SK-N-SH treated with all-trans-retinoic acid at 6 μM for 48 hours (cell line): ENCODE measurements at regions not wholly inside any gene's neighbourhood (a gene's known extent, or its start where the extent isn't known, plus 50 kb on each side); places are given as distances from the start of the nearest gene placed in this dataset.

Source experiments
- ATAC-seq: fragments of 200-7000 bp; cut with Tn5 transposase; 3 replicates; pipeline ENCODE4 v1.9.1; 2020; ENCODE audit warnings: mild to moderate bottlenecking, moderate library complexity
- ARNTL ChIP-seq: fragments of 450-650 bp; formaldehyde crosslinking; IDR thresholded peaks from 2 replicates; pipeline ENCODE4 v1.5.0; 2020; ENCODE audit warnings: low read depth, mild to moderate bottlenecking, moderate library complexity, borderline replicate concordance
- BACH2 ChIP-seq: fragments of 250-450 bp; sonication (Bioruptor Pico); IDR thresholded peaks from 2 replicates; pipeline ENCODE4 v1.9.0; 2021; ENCODE audit warnings: mild to moderate bottlenecking, borderline replicate concordance
- CSDC2 ChIP-seq: fragments of 250-450 bp; sonication (Bioruptor Pico); IDR thresholded peaks from 2 replicates; pipeline ENCODE4 v1.5.0; 2020; ENCODE audit warnings: mild to moderate bottlenecking, moderate library complexity
- ESRRG ChIP-seq: fragments of 250-450 bp; sonication (Bioruptor Pico); IDR thresholded peaks from 2 replicates; pipeline ENCODE4 v1.6.1; 2021; ENCODE audit warnings: mild to moderate bottlenecking
- GLIS3 ChIP-seq: fragments of 250-450 bp; sonication (Bioruptor Pico); IDR thresholded peaks from 2 replicates; pipeline ENCODE4 v1.5.0; 2020; ENCODE audit warnings: mild to moderate bottlenecking, moderate library complexity
- ISL1 ChIP-seq: fragments of 250-450 bp; sonication (Bioruptor Pico); IDR thresholded peaks from 2 replicates; pipeline ENCODE4 v2.1.2; 2022; ENCODE audit warnings: mild to moderate bottlenecking, moderate library complexity
- OSR1 ChIP-seq: fragments of 250-450 bp; sonication (Bioruptor Pico); IDR thresholded peaks from 2 replicates; pipeline ENCODE4 v1.8.0; 2022; ENCODE audit warnings: moderate library complexity, mild to moderate bottlenecking, inconsistent platforms
- PATZ1 ChIP-seq: fragments of 250-450 bp; sonication (Bioruptor Pico); IDR thresholded peaks from 2 replicates; pipeline ENCODE4 v1.8.0; 2020; ENCODE audit warnings: mild to moderate bottlenecking, moderate library complexity, borderline replicate concordance
- PPARA ChIP-seq: fragments of 250-450 bp; sonication (Bioruptor Pico); IDR thresholded peaks from 2 replicates; pipeline ENCODE4 v1.5.0; 2020; ENCODE audit warnings: mild to moderate bottlenecking, borderline replicate concordance
- SNAI2 ChIP-seq: fragments of 250-450 bp; sonication (Bioruptor Pico); IDR thresholded peaks from 2 replicates; pipeline ENCODE4 v1.5.0; 2020; ENCODE audit warnings: mild to moderate bottlenecking, moderate library complexity
- TCF4 ChIP-seq: fragments of 250-450 bp; sonication (Bioruptor Pico); IDR thresholded peaks from 2 replicates; pipeline ENCODE4 v1.8.0; 2021; ENCODE audit warnings: mild to moderate bottlenecking, moderate library complexity, borderline replicate concordance
- TOX ChIP-seq: fragments of 250-450 bp; sonication (Bioruptor Pico); IDR thresholded peaks from 2 replicates; pipeline ENCODE4 v1.8.0; 2021; ENCODE audit warnings: mild to moderate bottlenecking, moderate library complexity, borderline replicate concordance
- ZC3H10 ChIP-seq: fragments of 250-450 bp; sonication (Bioruptor Pico); IDR thresholded peaks from 2 replicates; pipeline ENCODE4 v1.5.1; 2021; ENCODE audit warnings: mild to moderate bottlenecking, moderate library complexity
- ZFP3 ChIP-seq: fragments of 250-450 bp; sonication (Bioruptor Pico); IDR thresholded peaks from 2 replicates; pipeline ENCODE4 v1.5.0; 2020; ENCODE audit warnings: mild to moderate bottlenecking, moderate library complexity
- ZFP30 ChIP-seq: fragments of 450-650 bp; formaldehyde crosslinking; IDR thresholded peaks from 2 replicates; pipeline ENCODE4 v1.5.0; 2022; ENCODE audit warnings: mild to moderate bottlenecking, moderate library complexity
- ZNF565 ChIP-seq: fragments of 450-650 bp; formaldehyde crosslinking; conservative IDR thresholded peaks from 2 replicates; pipeline ENCODE4 v1.5.0; 2020; ENCODE audit warnings: low read depth, mild to moderate bottlenecking, moderate library complexity
- ZNF70 ChIP-seq: fragments of 450-650 bp; formaldehyde crosslinking; IDR thresholded peaks from 2 replicates; pipeline ENCODE4 v1.5.0; 2020; ENCODE audit warnings: mild to moderate bottlenecking, moderate library complexity
- ZNF8 ChIP-seq: fragments of 450-650 bp; formaldehyde crosslinking; IDR thresholded peaks from 2 replicates; pipeline ENCODE4 v1.5.0; 2020; ENCODE audit warnings: mild to moderate bottlenecking, moderate library complexity
- TF ChIP-seq, protein P1 (sequence below): fragments of 250-450 bp; sonication (Bioruptor Pico); IDR thresholded peaks from 2 replicates; pipeline ENCODE4 v1.8.0; 2021; ENCODE audit warnings: low read depth, mild to moderate bottlenecking, moderate library complexity, borderline replicate concordance
- TF ChIP-seq, protein P2 (sequence below): fragments of 250-450 bp; sonication (Bioruptor Pico); IDR thresholded peaks from 2 replicates; pipeline ENCODE4 v1.5.1; 2021; ENCODE audit warnings: mild to moderate bottlenecking, moderate library complexity
- TF ChIP-seq, protein P3 (sequence below): fragments of 250-450 bp; sonication (Bioruptor Pico); IDR thresholded peaks from 2 replicates; pipeline ENCODE4 v1.5.0; 2020; ENCODE audit warnings: mild to moderate bottlenecking, moderate library complexity

DNA sequence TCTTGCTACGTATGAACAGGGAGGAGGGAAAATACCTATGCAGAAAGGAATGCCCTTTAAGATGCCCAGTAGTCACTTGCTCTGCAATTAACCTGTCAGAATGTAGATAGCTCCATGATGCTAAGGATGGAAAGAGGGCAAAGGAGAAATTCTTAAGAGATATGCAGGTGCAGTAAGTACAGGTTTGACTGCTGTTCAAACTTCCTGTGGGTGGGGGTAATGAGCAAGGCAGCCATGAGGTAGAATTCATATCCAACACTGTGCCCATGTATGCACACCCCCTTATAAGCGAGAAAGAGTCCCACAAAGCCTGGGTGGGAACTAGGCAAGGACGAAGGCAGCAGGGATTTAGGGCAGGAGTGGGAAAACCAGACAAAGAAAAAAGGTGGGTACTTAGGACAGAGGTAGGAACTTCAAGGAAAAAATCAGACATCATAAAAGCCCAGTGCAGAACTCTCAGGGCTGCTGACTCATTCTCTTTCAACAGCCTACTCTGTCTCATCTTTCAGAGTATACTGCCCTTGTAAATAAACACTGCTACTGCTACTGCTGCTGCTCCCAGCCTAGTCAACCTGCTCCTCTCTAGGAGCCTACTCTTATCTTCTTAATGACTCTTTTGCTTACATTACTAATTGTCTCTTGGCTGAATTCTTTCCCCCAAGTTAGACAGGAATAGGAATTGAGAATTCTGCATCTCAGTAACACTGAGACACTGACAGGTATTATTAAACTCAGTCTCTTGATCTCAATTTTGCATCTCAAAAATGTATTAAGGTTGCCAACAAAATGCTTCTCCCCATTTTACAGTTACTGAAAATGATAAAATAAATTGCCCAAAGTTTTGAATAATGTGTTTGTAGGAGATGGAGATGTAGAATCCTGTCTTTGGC lies 189.0 kb downstream of the PTH2R start:
- ATAC-seq = no peak
- TF ChIP-seq OSR1 (CRISPR knock-in tag) (no peak), ZNF565 (no peak), ZNF8 (no peak), SNAI2 (CRISPR knock-in tag) (no peak), ZC3H10 (no peak), PATZ1 (no peak), BACH2 (CRISPR knock-in tag) (no peak), TOX (no peak), ESRRG (CRISPR knock-in tag) (no peak), CSDC2 (no peak), ZNF70 (CRISPR knock-in tag) (no peak), ZFP30 (CRISPR knock-in tag) (no peak), ISL1 (CRISPR knock-in tag) (no peak), PPARA (CRISPR knock-in tag) (no peak), GLIS3 (no peak), ZFP3 (CRISPR knock-in tag) (no peak)
- TF ChIP-seq, protein P1, sequence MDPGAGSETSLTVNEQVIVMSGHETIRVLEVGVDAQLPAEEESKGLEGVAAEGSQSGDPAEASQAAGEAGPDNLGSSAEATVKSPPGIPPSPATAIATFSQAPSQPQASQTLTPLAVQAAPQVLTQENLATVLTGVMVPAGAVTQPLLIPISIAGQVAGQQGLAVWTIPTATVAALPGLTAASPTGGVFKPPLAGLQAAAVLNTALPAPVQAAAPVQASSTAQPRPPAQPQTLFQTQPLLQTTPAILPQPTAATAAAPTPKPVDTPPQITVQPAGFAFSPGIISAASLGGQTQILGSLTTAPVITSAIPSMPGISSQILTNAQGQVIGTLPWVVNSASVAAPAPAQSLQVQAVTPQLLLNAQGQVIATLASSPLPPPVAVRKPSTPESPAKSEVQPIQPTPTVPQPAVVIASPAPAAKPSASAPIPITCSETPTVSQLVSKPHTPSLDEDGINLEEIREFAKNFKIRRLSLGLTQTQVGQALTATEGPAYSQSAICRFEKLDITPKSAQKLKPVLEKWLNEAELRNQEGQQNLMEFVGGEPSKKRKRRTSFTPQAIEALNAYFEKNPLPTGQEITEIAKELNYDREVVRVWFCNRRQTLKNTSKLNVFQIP (CRISPR knock-in tag) = no peak
- TF ChIP-seq, protein P2, sequence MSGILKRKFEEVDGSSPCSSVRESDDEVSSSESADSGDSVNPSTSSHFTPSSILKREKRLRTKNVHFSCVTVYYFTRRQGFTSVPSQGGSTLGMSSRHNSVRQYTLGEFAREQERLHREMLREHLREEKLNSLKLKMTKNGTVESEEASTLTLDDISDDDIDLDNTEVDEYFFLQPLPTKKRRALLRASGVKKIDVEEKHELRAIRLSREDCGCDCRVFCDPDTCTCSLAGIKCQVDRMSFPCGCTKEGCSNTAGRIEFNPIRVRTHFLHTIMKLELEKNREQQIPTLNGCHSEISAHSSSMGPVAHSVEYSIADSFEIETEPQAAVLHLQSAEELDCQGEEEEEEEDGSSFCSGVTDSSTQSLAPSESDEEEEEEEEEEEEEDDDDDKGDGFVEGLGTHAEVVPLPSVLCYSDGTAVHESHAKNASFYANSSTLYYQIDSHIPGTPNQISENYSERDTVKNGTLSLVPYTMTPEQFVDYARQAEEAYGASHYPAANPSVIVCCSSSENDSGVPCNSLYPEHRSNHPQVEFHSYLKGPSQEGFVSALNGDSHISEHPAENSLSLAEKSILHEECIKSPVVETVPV = no peak

DNA sequence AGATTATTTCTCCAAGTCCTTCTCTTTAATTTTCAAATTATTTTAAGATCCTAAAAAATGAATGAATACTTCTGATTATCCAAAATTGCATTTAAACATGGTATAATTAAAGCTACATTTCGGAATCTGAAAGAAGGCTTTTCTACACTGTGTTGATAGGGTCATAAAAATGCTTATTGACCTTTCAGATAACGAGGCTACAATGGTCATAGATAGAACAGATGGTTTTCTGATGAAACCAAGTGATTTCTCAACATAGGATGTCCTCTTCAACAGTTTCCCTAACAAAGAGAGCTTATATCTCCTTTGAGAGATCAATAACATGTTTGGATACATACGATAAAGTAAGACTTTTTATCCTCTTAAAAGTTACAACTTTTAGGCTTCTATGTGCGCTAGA lies 201.1 kb downstream of the PTH2R start:
- ATAC-seq = no peak
- TF ChIP-seq ARNTL (CRISPR knock-in tag) (no peak), TCF4 (CRISPR knock-in tag) (no peak), GLIS3 (no peak)
- TF ChIP-seq, protein P3, sequence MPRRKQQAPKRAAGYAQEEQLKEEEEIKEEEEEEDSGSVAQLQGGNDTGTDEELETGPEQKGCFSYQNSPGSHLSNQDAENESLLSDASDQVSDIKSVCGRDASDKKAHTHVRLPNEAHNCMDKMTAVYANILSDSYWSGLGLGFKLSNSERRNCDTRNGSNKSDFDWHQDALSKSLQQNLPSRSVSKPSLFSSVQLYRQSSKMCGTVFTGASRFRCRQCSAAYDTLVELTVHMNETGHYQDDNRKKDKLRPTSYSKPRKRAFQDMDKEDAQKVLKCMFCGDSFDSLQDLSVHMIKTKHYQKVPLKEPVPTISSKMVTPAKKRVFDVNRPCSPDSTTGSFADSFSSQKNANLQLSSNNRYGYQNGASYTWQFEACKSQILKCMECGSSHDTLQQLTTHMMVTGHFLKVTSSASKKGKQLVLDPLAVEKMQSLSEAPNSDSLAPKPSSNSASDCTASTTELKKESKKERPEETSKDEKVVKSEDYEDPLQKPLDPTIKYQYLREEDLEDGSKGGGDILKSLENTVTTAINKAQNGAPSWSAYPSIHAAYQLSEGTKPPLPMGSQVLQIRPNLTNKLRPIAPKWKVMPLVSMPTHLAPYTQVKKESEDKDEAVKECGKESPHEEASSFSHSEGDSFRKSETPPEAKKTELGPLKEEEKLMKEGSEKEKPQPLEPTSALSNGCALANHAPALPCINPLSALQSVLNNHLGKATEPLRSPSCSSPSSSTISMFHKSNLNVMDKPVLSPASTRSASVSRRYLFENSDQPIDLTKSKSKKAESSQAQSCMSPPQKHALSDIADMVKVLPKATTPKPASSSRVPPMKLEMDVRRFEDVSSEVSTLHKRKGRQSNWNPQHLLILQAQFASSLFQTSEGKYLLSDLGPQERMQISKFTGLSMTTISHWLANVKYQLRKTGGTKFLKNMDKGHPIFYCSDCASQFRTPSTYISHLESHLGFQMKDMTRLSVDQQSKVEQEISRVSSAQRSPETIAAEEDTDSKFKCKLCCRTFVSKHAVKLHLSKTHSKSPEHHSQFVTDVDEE = no peak
- TF ChIP-seq, all 23 proteins: peak for 0

DNA sequence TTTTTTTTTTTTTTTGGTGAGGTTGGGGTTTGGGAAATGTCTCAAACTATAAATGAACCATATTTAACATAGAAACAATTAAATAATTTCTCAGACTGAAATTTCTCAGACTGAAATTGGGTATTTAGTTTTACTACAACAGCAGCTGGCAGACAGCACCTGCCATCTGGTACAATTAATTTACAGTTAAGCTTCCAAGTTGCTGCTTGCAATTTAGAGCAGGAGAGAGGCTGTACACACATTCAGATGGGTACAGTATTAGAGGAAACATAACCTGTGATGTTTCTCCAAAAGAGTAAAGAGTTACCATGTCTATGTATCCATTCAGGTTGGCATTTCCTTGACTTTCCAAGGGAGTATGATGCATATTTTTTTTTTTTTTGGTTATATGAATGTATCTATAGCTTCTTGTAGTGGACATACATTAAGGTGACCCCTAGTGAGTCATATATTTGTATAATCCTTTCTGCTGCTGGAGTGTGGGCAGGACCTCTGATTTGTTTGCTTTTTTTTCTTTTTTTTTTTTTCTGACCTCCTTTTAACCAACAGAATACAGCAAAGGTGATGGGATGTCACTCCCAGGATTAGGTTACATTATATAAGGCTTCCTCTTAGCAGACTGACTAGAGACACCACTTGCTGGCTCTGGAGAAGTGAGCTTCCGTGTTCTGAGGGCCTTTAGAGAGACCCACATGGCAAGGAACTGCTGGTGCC lies 201.7 kb downstream of the PTH2R start:
- TF ChIP-seq ZNF565 (no peak), PPARA (CRISPR knock-in tag) (no peak), TCF4 (CRISPR knock-in tag) (no peak), ZNF70 (CRISPR knock-in tag) (no peak), ZNF8 (no peak), ZC3H10 (no peak), SNAI2 (CRISPR knock-in tag) (no peak), ISL1 (CRISPR knock-in tag) (no peak), CSDC2 (no peak), BACH2 (CRISPR knock-in tag) (no peak)
- TF ChIP-seq, protein P2 = no peak
- TF ChIP-seq, protein P3 = no peak
- TF ChIP-seq, all 23 proteins: peak for 0
- no peak for ATAC-seq
